Thoracic aorta (tissue), 2 donors: ENCODE measurements at regions not wholly inside any gene's neighbourhood (a gene's known extent, or its start where the extent isn't known, plus 50 kb on each side); places are given as distances from the start of the nearest gene placed in this dataset.

ENCODE experiments used
- ATAC-seq: fragments of 150-250 bp; one replicate; pipeline ENCODE4 v1.8.0; 2017; ENCODE audit warnings: low read depth; ENCODE audit not compliant: insufficient number of reproducible peaks, low FRiP score
- DNase-seq: peaks from one replicate; pipeline ENCODE4 v3.0.0-alpha.2; 2020; ENCODE audit warnings: low spot score
- H3K27ac ChIP-seq, 2 donors: fragments of 200-600 bp; sonication (generic); 1 replicate in 1 of 2; 2 replicates in 1 of 2; pipeline ENCODE4 v1.5.1; 2016; ENCODE audit warnings: mild to moderate bottlenecking in 2 of 2, moderate library complexity in 2 of 2
- H3K27me3 ChIP-seq: fragments of 200-600 bp; sonication (generic); replicated peaks from 2 replicates; pipeline ENCODE4 v1.6.0; 2016; ENCODE audit warnings: mild to moderate bottlenecking; ENCODE audit not compliant: insufficient read depth
- H3K36me3 ChIP-seq: fragments of 200-600 bp; sonication (generic); one replicate; pipeline ENCODE4 v1.5.1; 2016
- H3K4me1 ChIP-seq, 2 donors: fragments of 200-600 bp; sonication (generic); 1 replicate in 1 of 2; 2 replicates in 1 of 2; pipeline versions ENCODE4 v1.5.1 to v1.6.0; 2016; ENCODE audit warnings: low read depth in 2 of 2, mild to moderate bottlenecking in 1 of 2; ENCODE audit not compliant: control insufficient read depth in 1 of 2
- H3K4me3 ChIP-seq: fragments of 200-600 bp; sonication (generic); 2 replicates; pipeline ENCODE4 v1.5.1; 2016; ENCODE audit warnings: mild to moderate bottlenecking
- H3K9me3 ChIP-seq: fragments of 200-600 bp; sonication (generic); 2 replicates; pipeline ENCODE4 v1.5.1; 2016
- CTCF ChIP-seq: fragments of 200-600 bp; sonication (generic); IDR thresholded peaks from one replicate; pipeline ENCODE4 v1.5.1; 2019; ENCODE audit warnings: antibody characterized with exemption

- no peak overlapping the region for H3K27ac ChIP-seq
- no peak for TF ChIP-seq CTCF
- no peaks in the 10 kb centered on the region for H3K36me3 ChIP-seq
- DNase-seq (no peak), ATAC-seq (no peak)
- H3K9me3 ChIP-seq, result no peaks in the 10 kb centered on the region
- no peaks in the 10 kb centered on the region for H3K27me3 ChIP-seq
- H3K4me1 ChIP-seq, result peaks cover 0 to 15% of the 10 kb centered on the region in 2 donors
- no peak overlapping the region for H3K4me3 ChIP-seq
These were observed 102.4 kb upstream of the LRIG1 start for GRCh38 chr3:66603151-66603611.

- ATAC-seq, result no peak
- Histone ChIP-seq H3K9me3 (no peaks in the 10 kb centered on the region), H3K4me3 (no peak overlapping the region), H3K36me3 (no peaks in the 10 kb centered on the region), H3K27me3 (no peaks in the 10 kb centered on the region), H3K27ac (no peak overlapping the region), H3K4me1 (peaks cover 0 to 9% of the 10 kb centered on the region in 2 donors)
- no peak for TF ChIP-seq CTCF
- no peak for DNase-seq
These were observed 103.7 kb upstream of the LRIG1 start for GRCh38 chr3:66604481-66604880.

DNA sequence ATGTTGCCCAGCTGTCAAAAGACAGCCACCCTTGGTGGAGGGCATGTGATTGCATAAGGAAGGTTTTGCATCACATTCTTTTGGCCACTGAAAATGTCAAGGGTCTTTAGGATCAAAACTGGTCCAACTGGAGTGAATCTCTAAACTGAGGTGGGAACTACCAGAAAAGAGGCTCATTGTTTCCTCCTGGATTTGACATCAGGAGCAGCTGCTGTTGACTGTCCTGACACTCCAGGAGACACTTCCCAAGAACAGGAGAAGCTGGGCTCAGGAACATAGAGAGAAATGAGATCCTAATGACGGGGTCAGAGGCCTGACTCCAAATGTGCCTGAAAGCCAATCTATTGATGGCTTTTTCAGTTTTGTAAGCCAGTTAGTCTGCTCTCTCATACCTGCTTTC lies 105.3 kb upstream of the LRIG1 start:
- ATAC-seq, result no peak
- no peak for DNase-seq
- Histone ChIP-seq H3K9me3 (no peaks in the 10 kb centered on the region), H3K27me3 (no peaks in the 10 kb centered on the region), H3K27ac (no peak overlapping the region), H3K4me1 (peaks cover 0 to 9% of the 10 kb centered on the region in 2 donors), H3K4me3 (no peak overlapping the region), H3K36me3 (no peaks in the 10 kb centered on the region)
- no peak for TF ChIP-seq CTCF

GRCh38 chr3:66606868-66607267 lies 106.0 kb upstream of the LRIG1 start:
- no peak for TF ChIP-seq CTCF
- no peak for ATAC-seq

GRCh38 chr3:66609660-66610561 lies 109.1 kb upstream of the LRIG1 start:
- DNase-seq (no peak), ATAC-seq (no peak)
- Histone ChIP-seq H3K27me3 (no peaks in the 10 kb centered on the region), H3K4me1 (peaks cover 0 to under 1% of the 10 kb centered on the region in 2 donors), H3K9me3 (no peaks in the 10 kb centered on the region), H3K36me3 (no peaks in the 10 kb centered on the region), H3K4me3 (no peak overlapping the region), H3K27ac (no peak overlapping the region)
- no peak for TF ChIP-seq CTCF

More at GRCh38 chr3:66606868-66607267, 106.0 kb upstream of the LRIG1 start:
- Histone ChIP-seq H3K27me3 (no peaks in the 10 kb centered on the region), H3K27ac (no peak overlapping the region), H3K9me3 (no peaks in the 10 kb centered on the region), H3K4me3 (no peak overlapping the region), H3K36me3 (no peaks in the 10 kb centered on the region), H3K4me1 (peaks cover 0 to 9% of the 10 kb centered on the region in 2 donors)
- no peak for DNase-seq
